CD4-positive, alpha-beta T cell (primary cell): ENCODE measurements at regions not wholly inside any gene's neighbourhood (a gene's known extent, or its start where the extent isn't known, plus 50 kb on each side); places are given as distances from the start of the nearest gene placed in this dataset.

Experiments
- ATAC-seq: fragments of 200-7000 bp; cut with Tn5 transposase; one replicate; pipeline ENCODE4 v1.10.0; 2022; ENCODE audit warnings: mild to moderate bottlenecking; ENCODE audit not compliant: poor library complexity
- CTCF ChIA-PET: fragments of 350-600 bp; sonication (Branson Sonifier 250); formaldehyde crosslinking; loops from one replicate; lab custom pipeline; 2021; ENCODE audit warnings: antibody characterized with exemption, inconsistent platforms; lab: Charles Lee
- POLR2A ChIA-PET: fragments of 350-600 bp; sonication (Branson Sonifier 250); formaldehyde crosslinking; loops from one replicate; lab custom pipeline; 2021; ENCODE audit warnings: antibody characterized with exemption, inconsistent platforms; lab: Charles Lee
- DNase-seq, 14 experiments: peaks; one replicate each; pipeline ENCODE4 v3.0.0-alpha.2; 2013 to 2020; ENCODE audit warnings: mixed read lengths in 2 of 14
- H3K27ac ChIP-seq, 2 donors: one replicate each; pipeline versions ENCODE4 v1.5.1 to v1.7.0; 2013; ENCODE audit warnings: low read length in 2 of 2, low read depth in 1 of 2, mild to moderate bottlenecking in 1 of 2
- H3K27me3 ChIP-seq, 2 experiments: 1 replicate in 1 of 2; 2 replicates in 1 of 2; pipeline versions ENCODE4 v1.6.1 to v1.7.0; 2013; ENCODE audit warnings: low read length in 2 of 2, control low read depth in 1 of 2, mild to moderate bottlenecking in 1 of 2, moderate library complexity in 1 of 2; ENCODE audit not compliant: insufficient read depth in 2 of 2, control insufficient read depth in 1 of 2
- H3K36me3 ChIP-seq: one replicate; pipeline ENCODE4 v1.6.1; 2013; ENCODE audit warnings: low read length, control low read depth; ENCODE audit not compliant: insufficient read depth
- H3K4me1 ChIP-seq: one replicate; pipeline ENCODE4 v1.6.1; 2013; ENCODE audit warnings: low read length, control low read depth; ENCODE audit not compliant: insufficient read depth
- H3K4me3 ChIP-seq: one replicate; pipeline ENCODE4 v1.5.1; 2013; ENCODE audit warnings: mild to moderate bottlenecking, low read length, moderate library complexity
- H3K9me3 ChIP-seq, 2 experiments: 1 replicate in 1 of 2; 2 replicates in 1 of 2; pipeline versions ENCODE4 v1.6.1 to v1.7.0; 2013; ENCODE audit warnings: low read length in 2 of 2, mild to moderate bottlenecking in 2 of 2, control low read depth in 1 of 2, moderate library complexity in 1 of 2; ENCODE audit not compliant: control insufficient read depth in 1 of 2, insufficient read depth in 1 of 2
- H3K27ac Mint-ChIP-seq: one replicate; pipeline ENCODE4 v1.8.0; 2020; ENCODE audit warnings: mixed read lengths
- H3K27me3 Mint-ChIP-seq: one replicate; pipeline ENCODE4 v1.8.0; 2021; ENCODE audit warnings: mixed read lengths
- H3K36me3 Mint-ChIP-seq: one replicate; pipeline ENCODE4 v1.8.0; 2021; ENCODE audit warnings: low read depth, mixed read lengths
- H3K4me1 Mint-ChIP-seq: one replicate; pipeline ENCODE4 v1.8.0; 2021; ENCODE audit warnings: low read depth, mixed read lengths
- H3K4me3 Mint-ChIP-seq: one replicate; pipeline ENCODE4 v1.8.0; 2020; ENCODE audit warnings: mild to moderate bottlenecking, mixed read lengths
- H3K9me3 Mint-ChIP-seq: one replicate; pipeline ENCODE4 v1.8.0; 2020; ENCODE audit warnings: mixed read lengths
- CTCF ChIP-seq: fragments of 200-600 bp; IDR thresholded peaks from one replicate; pipeline ENCODE4 v1.8.0; 2022; ENCODE audit warnings: antibody characterized with exemption, mild to moderate bottlenecking
- intact Hi-C, 2 experiments: fragments of 100-400 bp; cut with DNase I in 1 of 2; cut with micrococcal nuclease in 1 of 2; formaldehyde crosslinking; loops; one replicate each; pipeline versions ENCODE4 v1.15.1 to v1.9.0; 2023 to 2025; cut with DNase I, micrococcal nuclease

GRCh38 chr1:57866998-57867397 lies 443.1 kb upstream of the DAB1 start:
- ATAC-seq (no peak), DNase-seq (no peak)
- H3K9me3 Mint-ChIP-seq = no peaks in the 10 kb centered on the region
- ChIA-PET POLR2A (no interaction called here), CTCF (no interaction called here)
- TF ChIP-seq CTCF = no peak
- no peak overlapping the region for H3K27ac ChIP-seq
- no peaks in the 10 kb centered on the region for H3K27me3 ChIP-seq
- intact Hi-C loops = no loop called here
- H3K4me1 Mint-ChIP-seq = no peaks in the 10 kb centered on the region
- no peak overlapping the region for H3K27ac Mint-ChIP-seq
- H3K9me3 ChIP-seq = no peaks in the 10 kb centered on the region
- H3K36me3 Mint-ChIP-seq = no peaks in the 10 kb centered on the region
- H3K36me3 ChIP-seq = no peaks in the 10 kb centered on the region
- H3K4me1 ChIP-seq = no peaks in the 10 kb centered on the region
- no peak overlapping the region for H3K4me3 ChIP-seq
- no peaks in the 10 kb centered on the region for H3K27me3 Mint-ChIP-seq
- H3K4me3 Mint-ChIP-seq = no peak overlapping the region

- Histone ChIP-seq H3K9me3 (no peaks in the 10 kb centered on the region), H3K27ac (no peak overlapping the region), H3K27me3 (no peaks in the 10 kb centered on the region), H3K4me3 (no peak overlapping the region), H3K4me1 (no peaks in the 10 kb centered on the region), H3K36me3 (no peaks in the 10 kb centered on the region)
- POLR2A ChIA-PET = no interaction called here
- Mint-ChIP-seq H3K9me3 (no peaks in the 10 kb centered on the region), H3K27me3 (no peaks in the 10 kb centered on the region), H3K4me3 (no peak overlapping the region), H3K4me1 (no peaks in the 10 kb centered on the region), H3K27ac (no peak overlapping the region), H3K36me3 (no peaks in the 10 kb centered on the region)
- TF ChIP-seq CTCF = no peak
- intact Hi-C loops = no loop called here
- DNase-seq (no peak), ATAC-seq (no peak)
- CTCF ChIA-PET = no interaction called here
Observed at GRCh38 chr1:57860931-57861565, 437.2 kb upstream of the DAB1 start.

GRCh38 chr1:57860325-57860724 lies 436.5 kb upstream of the DAB1 start:
- Mint-ChIP-seq H3K9me3 (no peaks in the 10 kb centered on the region), H3K27me3 (peaks cover under 1% of the 10 kb centered on the region), H3K4me3 (no peak overlapping the region), H3K27ac (no peak overlapping the region), H3K4me1 (no peaks in the 10 kb centered on the region), H3K36me3 (no peaks in the 10 kb centered on the region)
- POLR2A ChIA-PET = no interaction called here
- DNase-seq (no peak), ATAC-seq (no peak)
- Histone ChIP-seq H3K36me3 (no peaks in the 10 kb centered on the region), H3K27me3 (no peaks in the 10 kb centered on the region), H3K9me3 (no peaks in the 10 kb centered on the region), H3K27ac (no peak overlapping the region), H3K4me1 (no peaks in the 10 kb centered on the region), H3K4me3 (no peak overlapping the region)
- intact Hi-C loops = no loop called here
- CTCF ChIA-PET = no interaction called here
- no peak for TF ChIP-seq CTCF
